GM04503 (cell line): ENCODE measurements at regions not wholly inside any gene's neighbourhood (a gene's known extent, or its start where the extent isn't known, plus 50 kb on each side); places are given as distances from the start of the nearest gene placed in this dataset.

Experiments
- DNase-seq: peaks from one replicate; pipeline ENCODE4 v3.0.0-alpha.2; 2012; ENCODE audit warnings: low read depth

- no peak for DNase-seq
Observed at GRCh38 chr12:78698747-78699146, 165.8 kb upstream of the SYT1 start.

- no peak for DNase-seq
Observed at GRCh38 chr12:78700565-78700964, 164.0 kb upstream of the SYT1 start.

GRCh38 chr12:78703820-78704525 is 160.6 kb upstream of the SYT1 start:
- peak; percentile 76 for DNase-seq

GRCh38 chr12:78711954-78712353 is 152.6 kb upstream of the SYT1 start:
- no peak for DNase-seq

- DNase-seq: no peak
Observed at GRCh38 chr12:78712834-78713481, 151.6 kb upstream of the SYT1 start.

- DNase-seq: no peak
Observed at GRCh38 chr12:78719721-78720120, 144.9 kb upstream of the SYT1 start.

- no peak for DNase-seq
Observed at GRCh38 chr12:78721906-78722305, 142.7 kb upstream of the SYT1 start.

GRCh38 chr12:78725033-78725432 is 139.5 kb upstream of the SYT1 start:
- DNase-seq: no peak

- DNase-seq: no peak
Observed at GRCh38 chr12:78725951-78726580, 138.5 kb upstream of the SYT1 start.

- DNase-seq: no peak
Observed at GRCh38 chr12:78726854-78727253, 137.7 kb upstream of the SYT1 start.

GRCh38 chr12:78732481-78732880 is 132.1 kb upstream of the SYT1 start:
- no peak for DNase-seq

- DNase-seq: no peak
Observed at GRCh38 chr12:78739653-78740052, 124.9 kb upstream of the SYT1 start.

- no peak for DNase-seq
Observed at GRCh38 chr12:78746001-78746400, 118.6 kb upstream of the SYT1 start.

GRCh38 chr12:78753058-78753457 is 111.5 kb upstream of the SYT1 start:
- no peak for DNase-seq

- no peak for DNase-seq
Observed at GRCh38 chr12:78756936-78757335, 107.6 kb upstream of the SYT1 start.

- peak; percentile 5 for DNase-seq
Observed at GRCh38 chr12:78759367-78759766, 105.2 kb upstream of the SYT1 start.

GRCh38 chr12:78760906-78761305 is 103.7 kb upstream of the SYT1 start:
- DNase-seq: no peak

GRCh38 chr12:78764913-78765312 is 99.7 kb upstream of the SYT1 start:
- DNase-seq: no peak

- no peak for DNase-seq
Observed at GRCh38 chr12:78767264-78767981, 97.2 kb upstream of the SYT1 start.

- DNase-seq: no peak
Observed at GRCh38 chr12:78778339-78778738, 86.2 kb upstream of the SYT1 start.

GRCh38 chr12:78787576-78787975 is 77.0 kb upstream of the SYT1 start:
- no peak for DNase-seq

GRCh38 chr12:78790148-78790547 is 74.4 kb upstream of the SYT1 start:
- DNase-seq: no peak
